Uterus (tissue), 3 donors: ENCODE measurements at regions not wholly inside any gene's neighbourhood (a gene's known extent, or its start where the extent isn't known, plus 50 kb on each side); places are given as distances from the start of the nearest gene placed in this dataset.

ENCODE experiments used
- DNase-seq, 2 donors: peaks; one replicate each; pipeline ENCODE4 v3.0.0-alpha.2; 2019 to 2020
- H3K27ac ChIP-seq, 2 donors: fragments of 200-600 bp; sonication (generic); 1 replicate in 1 of 2; 2 replicates in 1 of 2; pipeline ENCODE4 v1.5.1; 2016 to 2018
- H3K27me3 ChIP-seq, 2 donors: fragments of 200-600 bp; sonication (generic); one replicate each; pipeline ENCODE4 v1.5.1; 2018 to 2019; ENCODE audit warnings: control low read depth in 1 of 2
- H3K36me3 ChIP-seq, 2 donors: fragments of 200-600 bp; sonication (generic); one replicate each; pipeline ENCODE4 v1.5.1; 2019; ENCODE audit warnings: control low read depth in 1 of 2
- H3K4me1 ChIP-seq, 2 donors: fragments of 200-600 bp; sonication (generic); one replicate each; pipeline ENCODE4 v1.5.1; 2018 to 2019; ENCODE audit warnings: control low read depth in 1 of 2
- H3K4me3 ChIP-seq, 2 donors: fragments of 200-600 bp; sonication (generic); 1 replicate in 1 of 2; 2 replicates in 1 of 2; pipeline ENCODE4 v1.5.1; 2018 to 2019; ENCODE audit warnings: mild to moderate bottlenecking in 1 of 2
- H3K9me3 ChIP-seq, 2 donors: fragments of 200-600 bp; sonication (generic); one replicate each; pipeline ENCODE4 v1.5.1; 2019; ENCODE audit warnings: control low read depth in 1 of 2
- CTCF ChIP-seq, 4 experiments: fragments of 200-600 bp in 2 of 4; fragments of 450-650 bp in 2 of 4; sonication (generic) in 2 of 4; IDR thresholded peaks; one replicate each; pipeline ENCODE4 v1.5.1; 2016 to 2019; ENCODE audit warnings: antibody characterized with exemption in 4 of 4, mild to moderate bottlenecking in 2 of 4, moderate library complexity in 1 of 4
- POLR2A ChIP-seq, 2 donors: fragments of 450-650 bp; IDR thresholded peaks; one replicate each; pipeline ENCODE4 v1.6.1; 2016; ENCODE audit warnings: antibody characterized with exemption in 2 of 2, mild to moderate bottlenecking in 1 of 2, moderate library complexity in 1 of 2
- intact Hi-C: fragments of 100-400 bp; cut with DNase I; formaldehyde crosslinking; loops from one replicate; pipeline ENCODE4 v1.15.1; 2023; ENCODE audit warnings: low total_unique reads
- donor health status: DM: yes; HTN: yes; CAD: no.

GRCh38 chr5:8097146-8097545, 228.2 kb downstream of the MTRR start:
- no peak overlapping the region for H3K27ac ChIP-seq
- no peak for DNase-seq
- intact Hi-C loops = no loop called here
- H3K36me3 ChIP-seq = no peaks in the 10 kb centered on the region
- H3K27me3 ChIP-seq = no peaks in the 10 kb centered on the region
- no peak overlapping the region for H3K4me3 ChIP-seq
- H3K4me1 ChIP-seq = no peaks in the 10 kb centered on the region
- TF ChIP-seq CTCF (IDR thresholded peaks at IDR 0.05) (no peak), POLR2A (IDR thresholded peaks at IDR 0.05) (no peak)
- no peaks in the 10 kb centered on the region for H3K9me3 ChIP-seq

GRCh38 chr5:8098081-8098480, 229.1 kb downstream of the MTRR start:
- intact Hi-C loops = no loop called here
- H3K9me3 ChIP-seq = no peaks in the 10 kb centered on the region

GRCh38 chr5:8102714-8103113, 233.8 kb downstream of the MTRR start:
- no peak for TF ChIP-seq CTCF (IDR thresholded peaks at IDR 0.05)
- TF ChIP-seq POLR2A (IDR thresholded peaks at IDR 0.05) = no peak

More at GRCh38 chr5:8098081-8098480, 229.1 kb downstream of the MTRR start:
- no peaks in the 10 kb centered on the region for H3K4me1 ChIP-seq
- no peak overlapping the region for H3K4me3 ChIP-seq
- H3K27ac ChIP-seq = no peak overlapping the region
- no peak for TF ChIP-seq CTCF (IDR thresholded peaks at IDR 0.05)
- TF ChIP-seq POLR2A (IDR thresholded peaks at IDR 0.05) = no peak
- DNase-seq = no peak
- no peaks in the 10 kb centered on the region for H3K27me3 ChIP-seq
- H3K36me3 ChIP-seq = no peaks in the 10 kb centered on the region

GRCh38 chr5:8114597-8115266, 245.8 kb downstream of the MTRR start:
- Histone ChIP-seq H3K9me3 (no peaks in the 10 kb centered on the region), H3K27ac (no peak overlapping the region), H3K4me1 (no peaks in the 10 kb centered on the region), H3K27me3 (no peaks in the 10 kb centered on the region), H3K4me3 (no peak overlapping the region), H3K36me3 (peaks cover 0 to 3% of the 10 kb centered on the region in 2 donors)
- TF ChIP-seq CTCF (IDR thresholded peaks at IDR 0.05) (no peak), POLR2A (IDR thresholded peaks at IDR 0.05) (no peak)
- intact Hi-C loops = no loop called here
- DNase-seq = no peak

More at GRCh38 chr5:8102714-8103113, 233.8 kb downstream of the MTRR start:
- H3K36me3 ChIP-seq = no peaks in the 10 kb centered on the region
- no peaks in the 10 kb centered on the region for H3K9me3 ChIP-seq
- DNase-seq = no peak
- no peaks in the 10 kb centered on the region for H3K27me3 ChIP-seq
- H3K27ac ChIP-seq = no peak overlapping the region
- intact Hi-C loops = no loop called here
- no peaks in the 10 kb centered on the region for H3K4me1 ChIP-seq
- H3K4me3 ChIP-seq = no peak overlapping the region

- H3K9me3 ChIP-seq = no peaks in the 10 kb centered on the region
- no peak overlapping the region for H3K4me3 ChIP-seq
- no peaks in the 10 kb centered on the region for H3K36me3 ChIP-seq
- DNase-seq = no peak
- H3K27ac ChIP-seq = no peak overlapping the region
- intact Hi-C loops = no loop called here
- no peaks in the 10 kb centered on the region for H3K27me3 ChIP-seq
- H3K4me1 ChIP-seq = no peaks in the 10 kb centered on the region
- TF ChIP-seq POLR2A (IDR thresholded peaks at IDR 0.05) (no peak), CTCF (IDR thresholded peaks at IDR 0.05) (no peak)
These were observed 254.6 kb downstream of the MTRR start for GRCh38 chr5:8123559-8123958.
